ENCODE measurements at regions not wholly inside any gene's neighbourhood (a gene's known extent, or its start where the extent isn't known, plus 50 kb on each side); places are given as distances from the start of the nearest gene placed in this dataset.

- TF ChIP-seq CTCF (conservative IDR thresholded peaks at IDR 0.05; ENCODE audit: low read length), result no peak
- H3K4me3 ChIP-seq (ENCODE audit: low read length), result no peak overlapping the region
- DNase-seq (ENCODE audit: low read depth), result no peak
Observed at GRCh38 chr20:60143261-60143842, 185.1 kb downstream of the CDH26 start.

GRCh38 chr20:60144404-60144803 is 186.2 kb downstream of the CDH26 start:
- H3K4me3 ChIP-seq (ENCODE audit: low read length), result no peak overlapping the region
- TF ChIP-seq CTCF (conservative IDR thresholded peaks at IDR 0.05; ENCODE audit: low read length), result no peak
- no peak for DNase-seq (ENCODE audit: low read depth)

GRCh38 chr20:60144974-60145527 is 186.8 kb downstream of the CDH26 start:
- TF ChIP-seq CTCF (conservative IDR thresholded peaks at IDR 0.05; ENCODE audit: low read length), result no peak

GRCh38 chr20:60147004-60147403 is 188.8 kb downstream of the CDH26 start:
- no peak for DNase-seq (ENCODE audit: low read depth)
- no peak overlapping the region for H3K4me3 ChIP-seq (ENCODE audit: low read length)
- TF ChIP-seq CTCF (conservative IDR thresholded peaks at IDR 0.05; ENCODE audit: low read length), result no peak

More at GRCh38 chr20:60144974-60145527, 186.8 kb downstream of the CDH26 start:
- DNase-seq (ENCODE audit: low read depth), result no peak
- no peak overlapping the region for H3K4me3 ChIP-seq (ENCODE audit: low read length)

GRCh38 chr20:60148885-60149284 is 190.7 kb downstream of the CDH26 start:
- DNase-seq (ENCODE audit: low read depth), result no peak
- no peak overlapping the region for H3K4me3 ChIP-seq (ENCODE audit: low read length)
- no peak for TF ChIP-seq CTCF (conservative IDR thresholded peaks at IDR 0.05; ENCODE audit: low read length)

GRCh38 chr20:60152792-60153191 is 194.6 kb downstream of the CDH26 start:
- DNase-seq (ENCODE audit: low read depth), result no peak
- H3K4me3 ChIP-seq (ENCODE audit: low read length), result no peak overlapping the region
- TF ChIP-seq CTCF (conservative IDR thresholded peaks at IDR 0.05; ENCODE audit: low read length), result no peak

GRCh38 chr20:60160451-60161145 is 202.4 kb downstream of the CDH26 start:
- TF ChIP-seq CTCF (conservative IDR thresholded peaks at IDR 0.05; ENCODE audit: low read length), result no peak
- no peak for DNase-seq (ENCODE audit: low read depth)
- no peak overlapping the region for H3K4me3 ChIP-seq (ENCODE audit: low read length)

All from AG10803 (cell line).